Liver (tissue), 8 donors: ENCODE measurements at regions not wholly inside any gene's neighbourhood (a gene's known extent, or its start where the extent isn't known, plus 50 kb on each side); places are given as distances from the start of the nearest gene placed in this dataset.

Source experiments
- DNase-seq: peaks from one replicate; pipeline ENCODE4 v3.0.0-alpha.2; 2017; ENCODE audit warnings: low spot score
- H3K27ac ChIP-seq, 2 donors: one replicate each; pipeline ENCODE4 v1.7.0; 2013; ENCODE audit warnings: inconsistent platforms in 2 of 2, low read length in 2 of 2, control low read depth in 1 of 2, low read depth in 1 of 2, mild to moderate bottlenecking in 1 of 2
- H3K27me3 ChIP-seq, 4 donors: one replicate each; pipeline versions ENCODE4 v1.6.1 to v1.7.0; 2013; ENCODE audit warnings: low read length in 3 of 4, inconsistent platforms in 1 of 4, mild to moderate bottlenecking in 1 of 4, moderate library complexity in 1 of 4; ENCODE audit not compliant: control insufficient read depth in 4 of 4, insufficient read depth in 4 of 4
- H3K36me3 ChIP-seq, 4 donors: one replicate each; pipeline versions ENCODE4 v1.6.1 to v1.7.0; 2013; ENCODE audit warnings: low read length in 3 of 4, mild to moderate bottlenecking in 3 of 4, low read depth in 1 of 4, moderate library complexity in 1 of 4; ENCODE audit not compliant: control insufficient read depth in 4 of 4, insufficient read depth in 3 of 4
- H3K4me1 ChIP-seq, 4 donors: one replicate each; pipeline versions ENCODE4 v1.6.1 to v1.7.0; 2013; ENCODE audit warnings: low read length in 3 of 4, mild to moderate bottlenecking in 3 of 4, moderate library complexity in 1 of 4; ENCODE audit not compliant: control insufficient read depth in 4 of 4, insufficient read depth in 4 of 4
- H3K4me3 ChIP-seq, 3 donors: one replicate each; pipeline versions ENCODE4 v1.6.1 to v1.7.0; 2013; ENCODE audit warnings: low read length in 3 of 3, control low read depth in 1 of 3, low read depth in 1 of 3, mild to moderate bottlenecking in 1 of 3
- H3K9ac ChIP-seq, 2 donors: one replicate each; pipeline ENCODE4 v1.7.0; 2013; ENCODE audit warnings: low read length in 2 of 2, mild to moderate bottlenecking in 2 of 2, moderate library complexity in 2 of 2, control low read depth in 1 of 2, low read depth in 1 of 2
- H3K9me3 ChIP-seq, 4 donors: one replicate each; pipeline versions ENCODE4 v1.6.1 to v1.7.0; 2013; ENCODE audit warnings: low read length in 3 of 4; ENCODE audit not compliant: control insufficient read depth in 4 of 4
- EGR1 ChIP-seq, 2 donors: IDR thresholded peaks; 2 replicates each; pipeline ENCODE4 v1.6.1; 2016 to 2018; ENCODE audit warnings: antibody characterized with exemption in 2 of 2, low read depth in 2 of 2
- FOXA1 ChIP-seq: IDR thresholded peaks from 2 replicates; pipeline ENCODE4 v1.6.1; 2016; ENCODE audit warnings: antibody characterized with exemption
- FOXA2 ChIP-seq: IDR thresholded peaks from 2 replicates; pipeline ENCODE4 v1.6.1; 2016; ENCODE audit warnings: antibody characterized with exemption
- GABPA ChIP-seq, 2 donors: IDR thresholded peaks in 1 of 2; conservative IDR thresholded peaks in 1 of 2; 2 replicates each; pipeline ENCODE4 v1.6.1; 2016; ENCODE audit warnings: antibody characterized with exemption in 2 of 2, mild to moderate bottlenecking in 1 of 2, moderate library complexity in 1 of 2
- HNF4A ChIP-seq, 2 donors: conservative IDR thresholded peaks; 2 replicates each; pipeline ENCODE4 v1.6.1; 2016; ENCODE audit warnings: antibody characterized with exemption in 2 of 2, mild to moderate bottlenecking in 2 of 2
- HNF4G ChIP-seq: IDR thresholded peaks from 2 replicates; pipeline ENCODE4 v1.6.1; 2016; ENCODE audit warnings: antibody characterized with exemption
- JUND ChIP-seq, 2 donors: IDR thresholded peaks; 2 replicates each; pipeline ENCODE4 v1.6.1; 2016; ENCODE audit warnings: antibody characterized with exemption in 2 of 2
- NR2F2 ChIP-seq: IDR thresholded peaks from 2 replicates; pipeline ENCODE4 v1.6.1; 2016; ENCODE audit warnings: antibody characterized with exemption
- RAD21 ChIP-seq, 2 donors: IDR thresholded peaks; 2 replicates each; pipeline ENCODE4 v1.6.1; 2016; ENCODE audit warnings: antibody characterized with exemption in 2 of 2, mild to moderate bottlenecking in 2 of 2
- RXRA ChIP-seq, 2 donors: IDR thresholded peaks; 2 replicates each; pipeline ENCODE4 v1.6.1; 2017 to 2018; ENCODE audit warnings: antibody characterized with exemption in 2 of 2, mild to moderate bottlenecking in 1 of 2
- SP1 ChIP-seq: IDR thresholded peaks from 2 replicates; pipeline ENCODE4 v1.6.1; 2018; ENCODE audit warnings: antibody characterized with exemption, mild to moderate bottlenecking
- TAF1 ChIP-seq: conservative IDR thresholded peaks from 2 replicates; pipeline ENCODE4 v1.6.1; 2016; ENCODE audit warnings: antibody characterized with exemption, mild to moderate bottlenecking
- YY1 ChIP-seq: IDR thresholded peaks from 2 replicates; pipeline ENCODE4 v1.6.1; 2016; ENCODE audit warnings: antibody characterized with exemption, mild to moderate bottlenecking
- WGBS: extraction: QIAGEN DNeasy Blood & Tissue Kit; methylation state at CpG from one replicate; pipeline ENCODE4 v1.1.7; 2013; 5-methylcytosine and 5-hydroxymethylcytosine counted together
- TF ChIP-seq, protein P1 (sequence below): fragments of 150-350 bp; IDR thresholded peaks from 2 replicates; pipeline ENCODE4 v1.5.1; 2017; ENCODE audit warnings: improper control_type of control experiment, low read depth, low read length; ENCODE audit not compliant: missing input control
- TF ChIP-seq, protein P2 (sequence below): IDR thresholded peaks from 2 replicates; pipeline ENCODE4 v1.6.1; 2016; ENCODE audit warnings: antibody characterized with exemption
- TF ChIP-seq, protein P3 (sequence below): IDR thresholded peaks from 2 replicates; pipeline ENCODE4 v1.6.1; 2016; ENCODE audit warnings: antibody characterized with exemption
- TF ChIP-seq, protein P4 (sequence below): IDR thresholded peaks from 2 replicates; pipeline ENCODE4 v1.6.1; 2016; ENCODE audit warnings: antibody characterized with exemption
- TF ChIP-seq, protein P5 (sequence below): IDR thresholded peaks from 2 replicates; pipeline ENCODE4 v1.6.1; 2016; ENCODE audit warnings: antibody characterized with exemption, mild to moderate bottlenecking
- donor health status: healthy.
- donor health status: healthy.
- donor health status: healthy.
- donor health status: healthy.
- donor health status: healthy.

DNA sequence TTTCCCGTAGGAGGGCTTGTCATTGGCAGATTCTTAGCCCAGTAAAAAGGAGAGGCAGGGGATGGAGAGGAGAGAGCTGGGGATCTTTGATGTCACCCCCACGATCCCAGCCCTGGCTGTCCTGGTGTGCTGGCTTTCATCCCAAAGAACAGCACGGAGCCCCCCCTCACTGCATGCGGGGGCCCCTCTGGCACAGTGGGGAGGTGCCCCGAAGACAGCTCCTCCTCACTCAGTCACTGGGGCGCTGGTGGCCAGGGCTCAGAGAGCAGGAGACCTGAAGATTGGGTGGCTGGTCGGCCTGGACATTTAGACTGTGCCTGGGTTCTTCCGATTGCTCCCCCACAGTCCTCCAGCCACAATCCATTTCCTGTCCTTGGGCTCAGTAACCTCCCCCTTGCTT is 207.5 kb downstream of the MELK start:
- no peak for DNase-seq
- H3K4me1 ChIP-seq, result no peaks in the 10 kb centered on the region

DNA sequence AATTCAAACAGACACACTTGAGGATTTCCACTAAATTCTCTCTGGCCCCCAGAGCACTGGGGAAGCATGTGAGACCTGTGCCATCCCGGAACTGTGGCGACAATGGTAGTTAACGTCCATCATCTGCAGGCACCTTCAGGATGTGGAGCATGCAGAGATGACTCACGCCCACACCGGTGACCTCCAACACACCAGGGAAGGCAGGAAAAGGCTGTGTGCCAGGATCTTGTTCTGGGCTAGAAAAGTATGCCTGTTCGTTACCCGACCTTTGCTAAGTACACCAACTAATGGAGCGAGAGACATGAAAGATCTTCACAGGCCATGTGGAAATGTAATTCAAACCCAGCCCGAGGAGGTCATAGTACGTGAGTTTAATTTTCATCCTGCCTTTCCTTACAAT is 208.8 kb downstream of the MELK start:
- H3K27ac ChIP-seq, result no peak overlapping the region
- peaks cover 0 to 10% (median 3%) of the 10 kb centered on the region in 4 donors for H3K27me3 ChIP-seq
- DNase-seq, result no peak
- H3K9me3 ChIP-seq, result no peaks in the 10 kb centered on the region
- H3K9ac ChIP-seq, result no peak overlapping the region
- H3K4me1 ChIP-seq, result no peaks in the 10 kb centered on the region
- WGBS, result 70% methylated on average over 10 of the region's 10 CpGs
- no peak overlapping the region for H3K4me3 ChIP-seq
- no peaks in the 10 kb centered on the region for H3K36me3 ChIP-seq
- no peak for TF ChIP-seq GABPA (IDR thresholded peaks at IDR 0.05 in 1 of 2, conservative IDR thresholded peaks at IDR 0.05 in 1 of 2)
- TF ChIP-seq YY1, result no peak
- TF ChIP-seq, protein P1, sequence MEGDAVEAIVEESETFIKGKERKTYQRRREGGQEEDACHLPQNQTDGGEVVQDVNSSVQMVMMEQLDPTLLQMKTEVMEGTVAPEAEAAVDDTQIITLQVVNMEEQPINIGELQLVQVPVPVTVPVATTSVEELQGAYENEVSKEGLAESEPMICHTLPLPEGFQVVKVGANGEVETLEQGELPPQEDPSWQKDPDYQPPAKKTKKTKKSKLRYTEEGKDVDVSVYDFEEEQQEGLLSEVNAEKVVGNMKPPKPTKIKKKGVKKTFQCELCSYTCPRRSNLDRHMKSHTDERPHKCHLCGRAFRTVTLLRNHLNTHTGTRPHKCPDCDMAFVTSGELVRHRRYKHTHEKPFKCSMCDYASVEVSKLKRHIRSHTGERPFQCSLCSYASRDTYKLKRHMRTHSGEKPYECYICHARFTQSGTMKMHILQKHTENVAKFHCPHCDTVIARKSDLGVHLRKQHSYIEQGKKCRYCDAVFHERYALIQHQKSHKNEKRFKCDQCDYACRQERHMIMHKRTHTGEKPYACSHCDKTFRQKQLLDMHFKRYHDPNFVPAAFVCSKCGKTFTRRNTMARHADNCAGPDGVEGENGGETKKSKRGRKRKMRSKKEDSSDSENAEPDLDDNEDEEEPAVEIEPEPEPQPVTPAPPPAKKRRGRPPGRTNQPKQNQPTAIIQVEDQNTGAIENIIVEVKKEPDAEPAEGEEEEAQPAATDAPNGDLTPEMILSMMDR, result no peak
- TF ChIP-seq JUND (IDR thresholded peaks at IDR 0.05), result no peak
- TF ChIP-seq RXRA (IDR thresholded peaks at IDR 0.05), result no peak
- no peak for TF ChIP-seq FOXA1
- no peak for TF ChIP-seq RAD21 (IDR thresholded peaks at IDR 0.05)
- no peak for TF ChIP-seq HNF4A (conservative IDR thresholded peaks at IDR 0.05)
- TF ChIP-seq SP1, result no peak

More for the DNA sequence above, 207.5 kb downstream of the MELK start:
- TF ChIP-seq FOXA2, result no peak
- no peak for TF ChIP-seq GABPA (IDR thresholded peaks at IDR 0.05 in 1 of 2, conservative IDR thresholded peaks at IDR 0.05 in 1 of 2)
- no peak for TF ChIP-seq FOXA1
- TF ChIP-seq HNF4G, result no peak
- TF ChIP-seq EGR1 (IDR thresholded peaks at IDR 0.05; ENCODE audit: low read depth in 2 of 2), result no peak
- TF ChIP-seq, protein P2, sequence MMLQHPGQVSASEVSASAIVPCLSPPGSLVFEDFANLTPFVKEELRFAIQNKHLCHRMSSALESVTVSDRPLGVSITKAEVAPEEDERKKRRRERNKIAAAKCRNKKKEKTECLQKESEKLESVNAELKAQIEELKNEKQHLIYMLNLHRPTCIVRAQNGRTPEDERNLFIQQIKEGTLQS, result no peak
- TF ChIP-seq, protein P3, sequence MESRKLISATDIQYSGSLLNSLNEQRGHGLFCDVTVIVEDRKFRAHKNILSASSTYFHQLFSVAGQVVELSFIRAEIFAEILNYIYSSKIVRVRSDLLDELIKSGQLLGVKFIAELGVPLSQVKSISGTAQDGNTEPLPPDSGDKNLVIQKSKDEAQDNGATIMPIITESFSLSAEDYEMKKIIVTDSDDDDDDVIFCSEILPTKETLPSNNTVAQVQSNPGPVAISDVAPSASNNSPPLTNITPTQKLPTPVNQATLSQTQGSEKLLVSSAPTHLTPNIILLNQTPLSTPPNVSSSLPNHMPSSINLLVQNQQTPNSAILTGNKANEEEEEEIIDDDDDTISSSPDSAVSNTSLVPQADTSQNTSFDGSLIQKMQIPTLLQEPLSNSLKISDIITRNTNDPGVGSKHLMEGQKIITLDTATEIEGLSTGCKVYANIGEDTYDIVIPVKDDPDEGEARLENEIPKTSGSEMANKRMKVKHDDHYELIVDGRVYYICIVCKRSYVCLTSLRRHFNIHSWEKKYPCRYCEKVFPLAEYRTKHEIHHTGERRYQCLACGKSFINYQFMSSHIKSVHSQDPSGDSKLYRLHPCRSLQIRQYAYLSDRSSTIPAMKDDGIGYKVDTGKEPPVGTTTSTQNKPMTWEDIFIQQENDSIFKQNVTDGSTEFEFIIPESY, result no peak
- no peak for TF ChIP-seq HNF4A (conservative IDR thresholded peaks at IDR 0.05)
- TF ChIP-seq RXRA (IDR thresholded peaks at IDR 0.05), result no peak
- no peak for TF ChIP-seq SP1
- TF ChIP-seq, protein P1, result no peak
- no peak for TF ChIP-seq JUND (IDR thresholded peaks at IDR 0.05)
- no peak for TF ChIP-seq TAF1
- TF ChIP-seq YY1, result no peak
- TF ChIP-seq NR2F2, result no peak
- TF ChIP-seq, protein P4, sequence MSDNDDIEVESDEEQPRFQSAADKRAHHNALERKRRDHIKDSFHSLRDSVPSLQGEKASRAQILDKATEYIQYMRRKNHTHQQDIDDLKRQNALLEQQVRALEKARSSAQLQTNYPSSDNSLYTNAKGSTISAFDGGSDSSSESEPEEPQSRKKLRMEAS, result no peak
- TF ChIP-seq, protein P5, sequence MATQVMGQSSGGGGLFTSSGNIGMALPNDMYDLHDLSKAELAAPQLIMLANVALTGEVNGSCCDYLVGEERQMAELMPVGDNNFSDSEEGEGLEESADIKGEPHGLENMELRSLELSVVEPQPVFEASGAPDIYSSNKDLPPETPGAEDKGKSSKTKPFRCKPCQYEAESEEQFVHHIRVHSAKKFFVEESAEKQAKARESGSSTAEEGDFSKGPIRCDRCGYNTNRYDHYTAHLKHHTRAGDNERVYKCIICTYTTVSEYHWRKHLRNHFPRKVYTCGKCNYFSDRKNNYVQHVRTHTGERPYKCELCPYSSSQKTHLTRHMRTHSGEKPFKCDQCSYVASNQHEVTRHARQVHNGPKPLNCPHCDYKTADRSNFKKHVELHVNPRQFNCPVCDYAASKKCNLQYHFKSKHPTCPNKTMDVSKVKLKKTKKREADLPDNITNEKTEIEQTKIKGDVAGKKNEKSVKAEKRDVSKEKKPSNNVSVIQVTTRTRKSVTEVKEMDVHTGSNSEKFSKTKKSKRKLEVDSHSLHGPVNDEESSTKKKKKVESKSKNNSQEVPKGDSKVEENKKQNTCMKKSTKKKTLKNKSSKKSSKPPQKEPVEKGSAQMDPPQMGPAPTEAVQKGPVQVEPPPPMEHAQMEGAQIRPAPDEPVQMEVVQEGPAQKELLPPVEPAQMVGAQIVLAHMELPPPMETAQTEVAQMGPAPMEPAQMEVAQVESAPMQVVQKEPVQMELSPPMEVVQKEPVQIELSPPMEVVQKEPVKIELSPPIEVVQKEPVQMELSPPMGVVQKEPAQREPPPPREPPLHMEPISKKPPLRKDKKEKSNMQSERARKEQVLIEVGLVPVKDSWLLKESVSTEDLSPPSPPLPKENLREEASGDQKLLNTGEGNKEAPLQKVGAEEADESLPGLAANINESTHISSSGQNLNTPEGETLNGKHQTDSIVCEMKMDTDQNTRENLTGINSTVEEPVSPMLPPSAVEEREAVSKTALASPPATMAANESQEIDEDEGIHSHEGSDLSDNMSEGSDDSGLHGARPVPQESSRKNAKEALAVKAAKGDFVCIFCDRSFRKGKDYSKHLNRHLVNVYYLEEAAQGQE, result no peak
- TF ChIP-seq RAD21 (IDR thresholded peaks at IDR 0.05), result no peak
- H3K9ac ChIP-seq, result no peak overlapping the region
- H3K4me3 ChIP-seq, result no peak overlapping the region
- no peaks in the 10 kb centered on the region for H3K9me3 ChIP-seq
- H3K36me3 ChIP-seq, result no peaks in the 10 kb centered on the region
- 47% methylated on average over 8 of the region's 8 CpGs for WGBS
- peaks cover 0 to 10% (median 4%) of the 10 kb centered on the region in 4 donors for H3K27me3 ChIP-seq
- no peak overlapping the region for H3K27ac ChIP-seq
